ENCODE measurements at regions not wholly inside any gene's neighbourhood (a gene's known extent, or its start where the extent isn't known, plus 50 kb on each side); places are given as distances from the start of the nearest gene placed in this dataset.

DNA sequence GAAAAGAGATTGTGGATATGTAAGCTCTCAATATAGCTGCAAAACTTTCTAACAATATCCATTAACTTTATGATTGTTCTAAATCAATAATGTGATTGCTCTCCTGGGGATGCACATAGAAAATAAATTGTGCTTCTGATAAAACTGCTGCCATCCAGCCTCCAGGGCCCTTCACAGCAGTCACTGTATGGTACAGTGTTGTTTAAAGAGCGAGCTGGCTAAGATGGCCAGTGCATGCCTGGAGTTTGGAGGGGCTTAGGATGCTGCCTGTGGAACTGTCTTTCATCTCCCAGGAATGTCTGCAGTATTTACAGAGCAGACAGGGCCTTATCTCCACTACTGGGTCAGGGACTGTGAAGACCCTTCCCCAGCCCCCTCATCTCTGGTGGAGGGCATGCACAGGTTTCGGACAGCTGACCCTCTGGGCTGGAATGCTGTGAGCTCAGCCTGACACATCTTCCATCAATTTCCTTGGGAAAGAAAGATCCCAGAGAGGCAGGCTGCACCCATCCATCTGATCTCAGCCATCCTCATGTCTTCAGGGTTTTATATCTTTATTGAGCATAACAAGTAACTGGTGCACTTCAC, 137.0 kb downstream of the PLPP3 start:
- in situ Hi-C loops (cut with HindIII; ENCODE audit: low sequenced_read_pairs), result no loop called here

GRCh38 chr1:56441601-56442000, 137.8 kb downstream of the PLPP3 start:
- in situ Hi-C loops (cut with HindIII; ENCODE audit: low sequenced_read_pairs), result no loop called here

DNA sequence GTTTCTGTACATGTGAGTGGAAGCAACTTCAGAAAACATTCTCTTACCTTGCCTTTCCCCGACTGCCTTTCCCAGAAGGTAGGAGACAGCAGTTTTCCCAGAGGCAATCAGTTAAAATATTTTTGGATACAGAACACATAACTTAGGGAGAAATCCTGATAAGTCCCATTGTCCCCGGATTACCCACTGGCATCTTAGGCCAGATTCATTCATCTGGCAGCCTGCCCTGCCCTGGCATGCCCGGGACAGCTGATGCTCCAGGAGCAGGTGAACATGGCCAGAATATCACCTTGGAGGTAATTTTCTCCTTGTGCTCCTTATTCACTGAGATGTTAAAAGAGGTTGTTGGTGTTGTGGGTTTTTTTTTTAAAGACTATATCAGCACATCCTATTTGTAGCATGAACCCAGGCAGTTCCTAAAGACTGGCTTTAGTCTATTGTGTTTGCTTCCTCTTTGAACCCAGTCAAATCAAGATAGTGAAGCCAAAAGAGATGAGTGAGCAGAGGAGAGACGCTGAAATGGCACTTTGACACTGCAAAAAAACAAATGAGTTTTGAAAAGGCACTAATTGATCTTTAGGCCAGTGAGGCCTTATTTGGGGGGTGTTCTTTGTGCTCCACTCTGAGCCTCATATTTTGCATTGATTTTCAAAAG, 139.6 kb downstream of the PLPP3 start:
- in situ Hi-C loops (cut with HindIII; ENCODE audit: low sequenced_read_pairs), result no loop called here

GRCh38 chr1:56438901-56439551, 140.3 kb downstream of the PLPP3 start:
- in situ Hi-C loops (cut with HindIII; ENCODE audit: low sequenced_read_pairs), result no loop called here

- in situ Hi-C loops (cut with HindIII; ENCODE audit: low sequenced_read_pairs), result no loop called here
Measured at GRCh38 chr1:56437959-56438358, 141.4 kb downstream of the PLPP3 start.

DNA sequence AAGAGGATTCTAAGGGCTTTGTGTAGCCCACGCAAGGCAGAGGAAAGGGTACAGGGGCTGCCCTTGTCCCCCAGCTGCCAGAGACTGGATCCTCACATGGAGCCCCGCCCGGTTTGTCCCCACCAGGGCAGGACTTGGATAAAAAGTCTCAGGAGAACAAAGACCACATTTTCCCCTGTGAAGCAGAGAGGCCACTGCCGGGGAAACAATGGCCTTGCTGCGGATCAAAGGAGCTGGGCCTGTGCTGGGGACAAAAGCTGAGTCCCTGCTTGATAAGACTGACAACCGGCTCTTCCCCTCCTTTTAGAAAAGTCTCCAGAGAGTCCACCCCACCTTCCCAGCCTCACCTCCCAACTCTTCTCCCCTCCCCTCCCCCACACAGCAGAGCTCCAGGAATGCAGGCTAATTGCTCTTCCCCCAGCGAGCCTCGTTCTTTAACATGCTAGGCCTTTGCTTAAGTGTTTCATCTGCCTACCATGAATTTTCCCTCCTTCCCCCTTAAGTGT, 142.4 kb downstream of the PLPP3 start:
- in situ Hi-C loops (cut with HindIII; ENCODE audit: low sequenced_read_pairs), result no loop called here

GRCh38 chr1:56436296-56436695, 143.1 kb downstream of the PLPP3 start:
- in situ Hi-C loops (cut with HindIII; ENCODE audit: low sequenced_read_pairs), result no loop called here

DNA sequence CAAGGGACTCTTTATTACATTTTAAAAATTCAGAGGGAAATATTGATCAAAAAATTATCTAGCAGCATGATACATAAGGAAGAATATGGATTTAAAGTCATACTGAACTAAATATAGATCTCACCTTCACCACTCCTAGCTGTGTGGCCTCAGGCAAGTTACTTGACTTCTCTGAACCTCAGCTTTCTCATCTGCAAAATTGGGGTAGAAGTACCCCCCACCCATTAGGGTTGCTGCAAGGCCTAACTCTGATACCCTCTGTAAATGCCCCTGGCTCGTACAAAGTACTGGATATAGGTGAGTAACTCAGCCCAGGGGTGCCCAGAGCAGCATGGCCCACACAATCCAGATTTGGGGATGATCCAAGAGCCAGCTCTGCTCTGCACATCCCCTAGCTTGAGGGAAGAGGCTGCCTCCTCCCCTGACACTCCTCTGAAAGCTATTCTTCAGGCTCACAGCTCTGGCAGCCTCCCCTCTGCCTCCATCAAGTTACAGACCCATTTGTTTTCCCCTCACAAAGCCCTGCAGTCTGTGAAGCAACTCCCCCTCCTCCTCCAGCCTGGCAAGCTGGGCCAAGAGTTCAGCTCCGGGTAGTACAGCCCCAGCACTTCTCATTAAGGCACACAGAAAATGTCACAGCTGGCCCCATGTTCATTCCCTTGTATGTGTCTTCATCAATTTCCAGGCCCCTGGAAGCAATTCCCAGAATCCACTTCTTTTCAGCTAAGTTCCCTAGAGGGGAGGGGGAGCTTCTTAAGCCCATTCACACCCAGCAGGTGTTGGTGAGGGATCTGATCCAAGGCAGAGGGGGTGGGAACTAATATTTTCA, 143.7 kb downstream of the PLPP3 start:
- in situ Hi-C loops (cut with HindIII; ENCODE audit: low sequenced_read_pairs), result no loop called here

DNA sequence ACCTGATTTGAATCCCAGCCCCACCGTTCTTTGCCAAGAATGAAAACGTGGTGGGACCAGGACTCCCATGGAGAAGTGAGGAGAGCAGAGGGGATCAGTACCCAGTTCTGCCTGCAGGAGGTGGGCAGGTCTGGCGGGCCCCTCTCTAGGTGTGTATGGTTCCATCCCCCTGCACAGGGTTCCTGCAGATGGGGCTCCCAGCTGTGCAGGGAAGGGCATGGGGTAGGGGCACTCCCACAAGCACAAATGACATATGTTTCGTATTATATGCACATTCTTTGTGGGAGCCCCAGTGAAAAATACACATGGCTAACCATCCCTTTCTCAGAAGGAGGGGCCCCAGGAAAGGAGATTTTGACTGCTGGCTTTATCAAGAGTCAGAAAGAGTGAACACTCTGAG, 144.6 kb downstream of the PLPP3 start:
- in situ Hi-C loops (cut with HindIII; ENCODE audit: low sequenced_read_pairs), result no loop called here

DNA sequence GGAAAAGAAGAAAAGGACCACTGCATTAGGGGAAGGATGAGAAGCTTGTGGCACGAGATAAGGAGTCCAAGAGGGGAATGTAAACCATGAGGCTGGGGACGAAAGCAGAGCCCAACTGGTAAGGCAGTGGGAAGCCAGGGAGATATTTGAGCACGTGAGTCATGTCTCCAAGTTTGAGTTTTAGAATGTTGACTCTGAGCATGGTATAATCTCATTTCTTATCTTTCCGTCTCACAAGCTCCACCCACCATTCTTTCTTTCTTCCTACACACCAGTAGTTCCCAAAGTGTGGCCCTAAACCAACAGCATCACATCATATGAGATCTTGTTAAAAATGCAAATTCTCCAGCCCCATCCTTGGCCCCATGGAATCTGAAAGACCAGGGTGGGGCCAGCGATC, 145.3 kb downstream of the PLPP3 start:
- in situ Hi-C loops (cut with HindIII; ENCODE audit: low sequenced_read_pairs), result no loop called here

DNA sequence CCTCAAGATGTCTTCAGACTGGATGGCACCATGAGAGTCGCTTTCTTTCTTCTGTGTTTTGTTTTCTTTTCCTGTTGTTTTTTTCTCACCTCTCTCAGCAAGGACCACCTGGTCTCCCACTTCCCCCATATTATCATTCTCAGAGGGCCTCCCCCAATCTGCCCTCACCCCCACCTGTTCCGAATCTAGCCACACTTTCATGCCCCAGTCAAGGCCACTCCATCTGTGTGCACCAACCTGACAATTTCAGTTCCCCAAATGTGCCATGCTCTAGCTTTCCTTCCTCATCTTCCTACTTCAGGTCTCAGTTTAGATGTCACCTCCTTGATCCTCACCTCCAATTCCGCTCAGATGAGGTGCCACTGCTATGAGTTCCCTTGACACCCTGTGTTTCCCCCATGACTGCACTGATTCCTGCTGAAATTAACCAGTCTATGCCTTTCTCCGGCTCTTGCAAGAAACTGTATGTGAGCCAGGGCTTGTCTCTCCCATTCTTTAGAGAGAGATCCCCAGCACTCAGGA, 146.2 kb downstream of the PLPP3 start:
- in situ Hi-C loops (cut with HindIII; ENCODE audit: low sequenced_read_pairs), result no loop called here

GRCh38 chr1:56432166-56432971, 147.0 kb downstream of the PLPP3 start:
- in situ Hi-C loops (cut with HindIII; ENCODE audit: low sequenced_read_pairs), result no loop called here

- in situ Hi-C loops (cut with HindIII; ENCODE audit: low sequenced_read_pairs), result no loop called here
Measured at GRCh38 chr1:56430141-56430839, 149.1 kb downstream of the PLPP3 start.

- in situ Hi-C loops (cut with HindIII; ENCODE audit: low sequenced_read_pairs), result no loop called here
Measured at GRCh38 chr1:56429288-56429687, 150.1 kb downstream of the PLPP3 start.

GRCh38 chr1:56426587-56427381, 152.6 kb downstream of the PLPP3 start:
- in situ Hi-C loops (cut with HindIII; ENCODE audit: low sequenced_read_pairs), result no loop called here

- in situ Hi-C loops (cut with HindIII; ENCODE audit: low sequenced_read_pairs), result no loop called here
Measured at GRCh38 chr1:56425494-56426037, 153.8 kb downstream of the PLPP3 start.

DNA sequence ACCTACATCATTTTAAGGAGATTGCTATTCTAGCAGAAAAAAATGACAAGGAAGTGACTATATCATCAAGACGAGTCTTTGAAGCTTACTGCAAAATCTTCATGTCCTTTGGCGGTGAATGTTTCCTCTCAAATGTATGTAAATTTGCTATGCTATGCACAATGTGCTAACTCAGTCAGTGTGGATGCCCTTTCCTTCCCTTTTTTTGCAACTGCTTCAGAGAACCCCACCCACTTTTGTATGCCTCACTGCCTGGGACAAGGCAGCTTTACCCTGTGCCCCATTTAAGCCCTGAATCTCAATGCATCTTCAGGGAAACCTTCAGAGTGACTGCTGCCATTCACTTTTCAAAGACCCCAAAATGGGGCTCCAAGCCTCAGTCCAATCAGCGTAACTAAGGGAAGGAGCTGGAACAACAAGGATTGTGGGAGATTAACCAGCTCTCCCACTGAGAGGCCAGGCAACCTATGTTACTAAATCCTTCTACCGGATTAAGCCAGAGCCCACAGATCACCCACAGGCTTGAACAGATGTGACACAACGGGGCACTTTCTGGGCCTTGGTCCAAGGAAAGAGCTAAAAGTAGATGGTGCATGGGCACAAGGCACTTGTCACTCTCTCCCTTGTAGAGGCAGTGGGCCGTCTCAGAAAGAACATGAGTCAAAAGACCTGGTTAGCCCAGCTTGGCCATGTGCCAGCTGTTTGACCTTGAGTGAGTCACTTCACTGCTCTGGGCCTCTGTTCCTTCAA, 154.4 kb downstream of the PLPP3 start:
- in situ Hi-C loops (cut with HindIII; ENCODE audit: low sequenced_read_pairs), result no loop called here

- in situ Hi-C loops (cut with HindIII; ENCODE audit: low sequenced_read_pairs), result no loop called here
Measured at GRCh38 chr1:56423716-56424115, 155.6 kb downstream of the PLPP3 start.

Measured in DLD1 (cell line).